ENCODE measurements at regions not wholly inside any gene's neighbourhood (a gene's known extent, or its start where the extent isn't known, plus 50 kb on each side); places are given as distances from the start of the nearest gene placed in this dataset.
"Not testable (repeated sequence)": the region's sequence is repeated elsewhere in the genome, so short reads cannot be mapped to it uniquely, and the experiment has no call there.

DNA sequence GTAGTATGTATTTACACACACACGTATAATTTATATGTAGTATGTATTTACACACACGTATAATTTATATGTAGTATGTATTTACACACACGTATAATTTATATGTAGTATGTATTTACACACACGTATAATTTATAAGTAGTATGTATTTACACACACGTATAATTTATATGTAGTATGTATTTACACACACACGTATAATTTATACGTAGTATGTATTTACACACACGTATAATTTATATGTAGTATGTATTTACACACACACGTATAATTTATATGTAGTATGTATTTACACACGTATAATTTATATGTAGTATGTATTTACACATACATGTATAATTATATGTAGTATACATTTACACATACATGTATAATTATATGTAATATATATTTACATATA lies 398.5 kb upstream of the CRIM1 start:
- TF ChIP-seq, protein P1, sequence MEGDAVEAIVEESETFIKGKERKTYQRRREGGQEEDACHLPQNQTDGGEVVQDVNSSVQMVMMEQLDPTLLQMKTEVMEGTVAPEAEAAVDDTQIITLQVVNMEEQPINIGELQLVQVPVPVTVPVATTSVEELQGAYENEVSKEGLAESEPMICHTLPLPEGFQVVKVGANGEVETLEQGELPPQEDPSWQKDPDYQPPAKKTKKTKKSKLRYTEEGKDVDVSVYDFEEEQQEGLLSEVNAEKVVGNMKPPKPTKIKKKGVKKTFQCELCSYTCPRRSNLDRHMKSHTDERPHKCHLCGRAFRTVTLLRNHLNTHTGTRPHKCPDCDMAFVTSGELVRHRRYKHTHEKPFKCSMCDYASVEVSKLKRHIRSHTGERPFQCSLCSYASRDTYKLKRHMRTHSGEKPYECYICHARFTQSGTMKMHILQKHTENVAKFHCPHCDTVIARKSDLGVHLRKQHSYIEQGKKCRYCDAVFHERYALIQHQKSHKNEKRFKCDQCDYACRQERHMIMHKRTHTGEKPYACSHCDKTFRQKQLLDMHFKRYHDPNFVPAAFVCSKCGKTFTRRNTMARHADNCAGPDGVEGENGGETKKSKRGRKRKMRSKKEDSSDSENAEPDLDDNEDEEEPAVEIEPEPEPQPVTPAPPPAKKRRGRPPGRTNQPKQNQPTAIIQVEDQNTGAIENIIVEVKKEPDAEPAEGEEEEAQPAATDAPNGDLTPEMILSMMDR (conservative IDR thresholded peaks at IDR 0.05; ENCODE audit: low read length), result not testable (repeated sequence)
- not testable (repeated sequence) for TF ChIP-seq EZH2phosphoT487 (IDR thresholded peaks at IDR 0.05; ENCODE audit: borderline replicate concordance)
